ENCODE measurements at regions not wholly inside any gene's neighbourhood (a gene's known extent, or its start where the extent isn't known, plus 50 kb on each side); places are given as distances from the start of the nearest gene placed in this dataset.
A peak's percentile ranks its signal among the peaks of the same experiment; 100 is the strongest.

GRCh38 chr14:37936971-37937370 is 270.7 kb upstream of the SSTR1 start:
- no peak overlapping the region for H3K27ac ChIP-seq (ENCODE audit: insufficient read depth, low read depth, low read length)
- H3K4me3 ChIP-seq (replicated peaks in 1 of 3; ENCODE audit: insufficient read depth in 1 of 3, low read depth in 1 of 3, low read length in 3 of 3), result no peak overlapping the region
- H3K36me3 ChIP-seq (ENCODE audit: control insufficient read depth in 2 of 2, extremely low read depth in 1 of 2, insufficient read depth in 2 of 2, low read length in 2 of 2), result no peaks in the 10 kb centered on the region
- no peaks in the 10 kb centered on the region for H3K9me1 ChIP-seq (replicated peaks; ENCODE audit: control insufficient read depth, extremely low read depth, insufficient read depth, low read length)
- ChIA-PET POLR2A (no interaction called here), CTCF (interaction anchor here (1.4 kb wide), 1 partner anchor 9 kb away, joined by 4 read pairs; no protein-coding TSS in a partner anchor)
- dilution Hi-C loops (cut with MboI; ENCODE audit: extremely low pct_ligation_motif_present, low sequenced_read_pairs) (no loop called here), intact Hi-C loops (cut with micrococcal nuclease) (no loop called here)
- no peak for TF ChIP-seq POLR2AphosphoS5 (IDR thresholded peaks at IDR 0.05; ENCODE audit: insufficient read depth, low read depth, low read length)
- no peak for TF ChIP-seq GATA2 (IDR thresholded peaks at IDR 0.05; ENCODE audit: insufficient read depth, insufficient read length, low read depth, low read length)
- no peak for TF ChIP-seq EZH2 (IDR thresholded peaks at IDR 0.05; ENCODE audit: borderline replicate concordance, low read depth, low read length, severe bottlenecking)
- TF ChIP-seq, protein P1, sequence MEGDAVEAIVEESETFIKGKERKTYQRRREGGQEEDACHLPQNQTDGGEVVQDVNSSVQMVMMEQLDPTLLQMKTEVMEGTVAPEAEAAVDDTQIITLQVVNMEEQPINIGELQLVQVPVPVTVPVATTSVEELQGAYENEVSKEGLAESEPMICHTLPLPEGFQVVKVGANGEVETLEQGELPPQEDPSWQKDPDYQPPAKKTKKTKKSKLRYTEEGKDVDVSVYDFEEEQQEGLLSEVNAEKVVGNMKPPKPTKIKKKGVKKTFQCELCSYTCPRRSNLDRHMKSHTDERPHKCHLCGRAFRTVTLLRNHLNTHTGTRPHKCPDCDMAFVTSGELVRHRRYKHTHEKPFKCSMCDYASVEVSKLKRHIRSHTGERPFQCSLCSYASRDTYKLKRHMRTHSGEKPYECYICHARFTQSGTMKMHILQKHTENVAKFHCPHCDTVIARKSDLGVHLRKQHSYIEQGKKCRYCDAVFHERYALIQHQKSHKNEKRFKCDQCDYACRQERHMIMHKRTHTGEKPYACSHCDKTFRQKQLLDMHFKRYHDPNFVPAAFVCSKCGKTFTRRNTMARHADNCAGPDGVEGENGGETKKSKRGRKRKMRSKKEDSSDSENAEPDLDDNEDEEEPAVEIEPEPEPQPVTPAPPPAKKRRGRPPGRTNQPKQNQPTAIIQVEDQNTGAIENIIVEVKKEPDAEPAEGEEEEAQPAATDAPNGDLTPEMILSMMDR (IDR thresholded peaks at IDR 0.05; ENCODE audit: extremely low read depth in 1 of 2, insufficient read depth in 1 of 2, low read depth in 1 of 2, low read length in 2 of 2), result no peak
- TF ChIP-seq, protein P2, sequence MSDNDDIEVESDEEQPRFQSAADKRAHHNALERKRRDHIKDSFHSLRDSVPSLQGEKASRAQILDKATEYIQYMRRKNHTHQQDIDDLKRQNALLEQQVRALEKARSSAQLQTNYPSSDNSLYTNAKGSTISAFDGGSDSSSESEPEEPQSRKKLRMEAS (IDR thresholded peaks at IDR 0.05; ENCODE audit: insufficient read depth, insufficient read length), result no peak
- BruUV-seq (replicated peaks), result no TSS peak
- H4K20me1 ChIP-seq (replicated peaks; ENCODE audit: control insufficient read depth, extremely low read depth, insufficient read depth, low read length), result no peaks in the 10 kb centered on the region
- peak; percentile 38 for FAIRE-seq
- H3K4me2 ChIP-seq (ENCODE audit: insufficient read depth, low read length), result no peak overlapping the region
- no peaks in the 10 kb centered on the region for H3K9me3 ChIP-seq (replicated peaks; ENCODE audit: control insufficient read depth, insufficient read depth, low read length)
- no peak for DNase-seq (ENCODE audit: low read depth, low spot score)
- H3K4me1 ChIP-seq (ENCODE audit: control insufficient read depth, extremely low read depth, insufficient read depth, low read length), result no peaks in the 10 kb centered on the region
- no peak overlapping the region for H2AFZ ChIP-seq (ENCODE audit: low read depth, low read length)
- no peaks in the 10 kb centered on the region for H3K27me3 ChIP-seq (ENCODE audit: control insufficient read depth in 2 of 2, insufficient read depth in 2 of 2, low read length in 2 of 2)
- H3K9ac ChIP-seq (replicated peaks; ENCODE audit: extremely low read depth, insufficient read depth, low read length), result no peak overlapping the region
- no peaks in the 10 kb centered on the region for H3K79me2 ChIP-seq (ENCODE audit: control insufficient read depth, insufficient read depth, low read length)
